ENCODE measurements at regions not wholly inside any gene's neighbourhood (a gene's known extent, or its start where the extent isn't known, plus 50 kb on each side); places are given as distances from the start of the nearest gene placed in this dataset.

DNA sequence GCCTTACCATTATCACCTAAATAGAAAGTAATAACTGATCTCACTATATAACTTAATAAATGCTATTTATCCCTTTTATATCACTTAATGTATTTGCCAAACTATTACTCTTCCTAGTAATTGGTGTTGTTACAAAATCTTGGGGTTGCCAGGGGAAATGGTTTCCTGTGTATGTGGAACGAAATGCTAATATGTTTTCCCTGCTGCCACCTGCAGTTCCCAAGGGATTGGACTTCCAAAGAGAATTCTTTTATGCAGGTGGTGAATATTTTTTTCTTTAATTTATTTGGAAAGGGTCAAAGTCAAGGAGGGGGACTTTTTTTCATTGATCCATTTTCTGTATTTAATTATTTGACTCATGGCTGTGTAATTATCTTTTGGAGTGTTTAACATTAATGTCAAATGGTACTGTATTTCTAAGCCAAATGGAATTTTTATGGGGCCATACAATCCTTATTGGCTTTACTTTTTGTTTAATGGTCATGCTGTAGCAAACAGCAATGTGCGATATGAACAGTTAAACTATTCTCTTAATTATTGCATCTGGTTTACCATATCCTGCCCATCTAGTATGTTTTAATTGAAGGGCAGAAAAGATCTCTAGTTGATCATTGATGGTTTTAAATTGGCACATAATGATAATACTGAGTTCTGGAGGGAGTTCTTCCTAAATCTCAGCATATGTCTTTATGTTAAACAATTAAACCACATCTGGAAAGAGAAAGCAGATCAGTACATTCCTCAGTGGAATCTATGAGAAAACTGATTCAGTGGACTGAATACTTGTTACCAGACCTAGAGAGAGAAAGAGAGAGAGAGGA, 486.3 kb downstream of the TTLL7 start:
- TF ChIP-seq, protein P1, sequence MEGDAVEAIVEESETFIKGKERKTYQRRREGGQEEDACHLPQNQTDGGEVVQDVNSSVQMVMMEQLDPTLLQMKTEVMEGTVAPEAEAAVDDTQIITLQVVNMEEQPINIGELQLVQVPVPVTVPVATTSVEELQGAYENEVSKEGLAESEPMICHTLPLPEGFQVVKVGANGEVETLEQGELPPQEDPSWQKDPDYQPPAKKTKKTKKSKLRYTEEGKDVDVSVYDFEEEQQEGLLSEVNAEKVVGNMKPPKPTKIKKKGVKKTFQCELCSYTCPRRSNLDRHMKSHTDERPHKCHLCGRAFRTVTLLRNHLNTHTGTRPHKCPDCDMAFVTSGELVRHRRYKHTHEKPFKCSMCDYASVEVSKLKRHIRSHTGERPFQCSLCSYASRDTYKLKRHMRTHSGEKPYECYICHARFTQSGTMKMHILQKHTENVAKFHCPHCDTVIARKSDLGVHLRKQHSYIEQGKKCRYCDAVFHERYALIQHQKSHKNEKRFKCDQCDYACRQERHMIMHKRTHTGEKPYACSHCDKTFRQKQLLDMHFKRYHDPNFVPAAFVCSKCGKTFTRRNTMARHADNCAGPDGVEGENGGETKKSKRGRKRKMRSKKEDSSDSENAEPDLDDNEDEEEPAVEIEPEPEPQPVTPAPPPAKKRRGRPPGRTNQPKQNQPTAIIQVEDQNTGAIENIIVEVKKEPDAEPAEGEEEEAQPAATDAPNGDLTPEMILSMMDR (conservative IDR thresholded peaks at IDR 0.05; ENCODE audit: low read depth, low read length) = no peak
- no peak overlapping the region for H3K4me3 ChIP-seq (ENCODE audit: low read length)
- no peak for DNase-seq (ENCODE audit: low read depth)

DNA sequence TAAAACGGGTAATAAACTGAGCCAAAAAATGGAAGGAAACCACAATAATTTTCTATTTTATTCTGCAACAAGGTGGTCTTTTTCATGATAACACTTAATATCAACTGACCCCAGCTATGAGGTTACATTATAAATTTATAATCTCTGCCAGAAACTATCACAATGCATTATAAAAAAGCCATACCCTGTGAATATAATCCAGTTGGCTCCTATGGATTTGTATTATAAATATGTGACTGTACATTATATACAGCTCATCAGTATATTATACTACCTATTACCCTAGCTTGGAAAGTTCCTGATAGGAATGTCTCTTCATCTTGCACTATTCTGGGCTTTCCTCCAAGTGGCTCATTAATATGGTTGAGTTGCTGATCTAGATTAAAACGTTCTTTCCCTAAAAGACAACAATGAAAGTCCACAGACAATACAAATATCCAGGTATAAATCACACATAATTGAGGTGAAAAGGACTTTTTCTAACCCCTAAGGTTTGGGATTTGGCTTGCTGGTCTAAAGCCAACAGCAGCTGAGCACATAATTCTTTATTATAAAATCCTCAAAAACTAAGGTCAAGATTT, 487.7 kb downstream of the TTLL7 start:
- TF ChIP-seq, protein P1 (conservative IDR thresholded peaks at IDR 0.05; ENCODE audit: low read depth, low read length) = no peak
- DNase-seq (ENCODE audit: low read depth) = peak; percentile 33

DNA sequence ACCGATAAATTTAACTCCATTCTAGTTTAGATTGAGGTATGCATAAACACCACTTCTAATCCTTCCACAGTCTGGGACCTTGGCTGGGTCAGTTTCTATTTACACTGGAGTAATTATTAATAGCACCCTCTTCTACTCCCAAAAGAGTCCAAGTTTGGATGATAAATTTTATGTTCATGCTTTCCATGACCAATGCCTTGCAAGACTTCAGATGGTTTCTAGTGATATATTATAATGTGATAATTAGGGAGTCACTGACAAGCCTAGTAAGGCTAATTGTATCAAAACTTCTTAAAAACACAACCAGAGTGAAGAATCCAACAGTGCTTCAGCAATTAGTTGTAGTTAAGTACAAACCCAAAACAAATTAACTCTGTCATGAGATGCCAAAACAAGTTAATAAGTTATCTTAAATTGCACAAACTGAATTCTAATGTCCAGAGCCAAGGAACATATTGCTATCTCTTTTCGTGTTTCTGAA, 489.6 kb downstream of the TTLL7 start:
- DNase-seq (ENCODE audit: low read depth) = no peak
- TF ChIP-seq, protein P1 (conservative IDR thresholded peaks at IDR 0.05; ENCODE audit: low read depth, low read length) = no peak
- no peak overlapping the region for H3K4me3 ChIP-seq (ENCODE audit: low read length)

More for the DNA sequence above, 487.7 kb downstream of the TTLL7 start:
- no peak overlapping the region for H3K4me3 ChIP-seq (ENCODE audit: low read length)

DNA sequence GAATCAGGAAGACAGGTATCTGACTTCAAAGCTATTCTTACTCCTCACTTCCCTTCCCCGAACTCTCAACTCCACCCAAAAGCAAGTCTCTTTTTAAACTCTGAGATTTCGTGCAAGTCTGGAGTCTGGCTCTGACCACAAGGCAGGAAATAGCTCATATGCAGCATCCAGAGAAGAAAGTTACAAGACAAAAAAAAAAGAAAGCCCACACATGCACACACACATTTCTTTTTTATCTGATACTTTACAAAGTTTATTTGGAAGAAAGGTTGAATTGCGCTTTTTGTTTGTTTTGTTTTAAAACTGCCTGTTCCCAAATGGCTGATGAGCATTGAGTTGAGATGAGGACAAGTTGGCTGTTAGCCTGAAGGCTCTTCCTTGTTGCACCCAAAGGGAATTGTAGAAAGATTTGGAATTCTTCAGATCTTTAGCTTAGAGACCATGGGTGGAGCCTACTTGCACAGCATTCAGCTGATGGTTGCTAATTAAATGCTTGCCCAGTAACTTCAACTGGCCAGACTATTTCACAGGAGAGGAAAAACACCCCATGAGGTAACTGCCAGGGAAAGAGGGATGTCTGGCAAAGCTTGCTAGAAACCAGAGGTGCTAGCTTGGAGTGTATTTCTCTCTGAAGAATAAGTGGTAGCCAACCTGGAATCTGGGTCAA, 490.3 kb downstream of the TTLL7 start:
- no peak overlapping the region for H3K4me3 ChIP-seq (ENCODE audit: low read length)
- DNase-seq (ENCODE audit: low read depth) = peak; percentile 13
- TF ChIP-seq, protein P1 (conservative IDR thresholded peaks at IDR 0.05; ENCODE audit: low read depth, low read length) = no peak

DNA sequence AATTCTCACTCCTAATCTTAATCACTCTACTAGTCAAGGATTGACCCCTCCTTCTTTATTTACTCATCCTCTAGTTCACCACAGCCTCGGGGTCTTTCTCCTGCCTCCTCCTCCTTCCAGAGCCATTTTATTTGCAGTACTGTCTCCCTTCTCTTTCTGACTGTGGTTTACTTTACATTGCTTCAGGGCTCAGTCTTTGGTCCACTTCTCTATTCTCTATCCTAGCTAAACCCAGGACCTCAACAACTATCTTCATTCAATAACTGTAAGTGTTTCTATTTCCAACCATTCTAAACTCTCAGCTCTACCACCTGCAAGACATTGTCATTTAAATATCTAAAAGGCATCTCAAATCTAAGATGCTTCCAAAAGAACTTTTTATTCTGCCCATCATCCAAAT, 493.8 kb downstream of the TTLL7 start:
- DNase-seq (ENCODE audit: low read depth) = no peak
- TF ChIP-seq, protein P1 (conservative IDR thresholded peaks at IDR 0.05; ENCODE audit: low read depth, low read length) = no peak
- no peak overlapping the region for H3K4me3 ChIP-seq (ENCODE audit: low read length)

DNA sequence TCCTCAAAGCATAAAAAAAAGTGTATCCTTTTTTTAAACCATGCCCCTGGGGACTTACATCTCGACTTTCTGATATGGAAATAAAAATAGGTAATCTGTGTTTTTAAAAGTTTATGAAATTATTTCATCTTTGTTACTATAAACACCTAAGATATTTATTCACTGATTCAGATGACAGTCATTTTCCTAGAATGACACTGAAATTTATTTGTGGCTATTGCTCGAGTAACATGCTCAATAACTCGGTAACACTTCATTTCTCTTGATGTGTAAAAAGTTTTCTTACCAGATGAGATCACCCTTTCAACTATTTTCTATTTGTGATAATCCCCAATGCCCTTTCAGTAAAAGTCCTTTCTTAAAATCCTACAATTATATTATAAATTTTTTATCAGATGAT, 495.8 kb downstream of the TTLL7 start:
- DNase-seq (ENCODE audit: low read depth) = no peak

More for the DNA sequence above, 495.8 kb downstream of the TTLL7 start:
- TF ChIP-seq, protein P1 (conservative IDR thresholded peaks at IDR 0.05; ENCODE audit: low read depth, low read length) = no peak
- H3K4me3 ChIP-seq (ENCODE audit: low read length) = no peak overlapping the region

Data from retinal pigment epithelial cell (primary cell).